Thyroid gland (tissue), 4 donors: ENCODE measurements at regions not wholly inside any gene's neighbourhood (a gene's known extent, or its start where the extent isn't known, plus 50 kb on each side); places are given as distances from the start of the nearest gene placed in this dataset.

Source experiments
- POLR2A ChIP-seq, 2 donors: fragments of 450-650 bp; IDR thresholded peaks; one replicate each; pipeline ENCODE4 v1.6.1; 2017; ENCODE audit warnings: antibody characterized with exemption in 2 of 2, mild to moderate bottlenecking in 2 of 2, moderate library complexity in 1 of 2
- TF ChIP-seq, protein P1 (sequence below), 6 experiments: fragments of 200-600 bp in 3 of 6; fragments of 450-650 bp in 3 of 6; sonication (generic) in 3 of 6; IDR thresholded peaks; one replicate each; pipeline ENCODE4 v1.5.1; 2016 to 2019; ENCODE audit warnings: antibody characterized with exemption in 6 of 6, mild to moderate bottlenecking in 2 of 6, inconsistent platforms in 1 of 6, moderate library complexity in 1 of 6

DNA sequence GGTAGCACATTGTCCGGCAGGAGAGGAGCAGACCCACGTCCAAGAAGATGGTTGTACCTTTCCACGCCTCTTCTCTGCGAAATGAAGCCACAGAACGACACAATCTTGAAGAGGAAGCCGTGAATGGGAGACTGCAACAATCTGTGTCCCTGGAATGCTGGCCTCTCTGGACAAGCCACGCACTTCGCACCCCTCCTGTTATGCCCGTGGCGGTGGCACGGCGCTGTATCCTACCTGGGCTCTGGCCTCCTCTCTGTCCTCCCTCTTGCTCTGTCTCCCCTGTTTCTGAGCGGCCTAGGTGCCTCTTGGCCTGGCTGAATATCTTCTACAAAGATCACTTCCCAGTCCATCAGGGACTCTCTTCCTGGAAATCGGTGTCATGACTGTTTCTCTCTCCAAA lies 717.8 kb downstream of the KCNJ18 start:
- no peak for TF ChIP-seq POLR2A (IDR thresholded peaks at IDR 0.05)
- TF ChIP-seq, protein P1, sequence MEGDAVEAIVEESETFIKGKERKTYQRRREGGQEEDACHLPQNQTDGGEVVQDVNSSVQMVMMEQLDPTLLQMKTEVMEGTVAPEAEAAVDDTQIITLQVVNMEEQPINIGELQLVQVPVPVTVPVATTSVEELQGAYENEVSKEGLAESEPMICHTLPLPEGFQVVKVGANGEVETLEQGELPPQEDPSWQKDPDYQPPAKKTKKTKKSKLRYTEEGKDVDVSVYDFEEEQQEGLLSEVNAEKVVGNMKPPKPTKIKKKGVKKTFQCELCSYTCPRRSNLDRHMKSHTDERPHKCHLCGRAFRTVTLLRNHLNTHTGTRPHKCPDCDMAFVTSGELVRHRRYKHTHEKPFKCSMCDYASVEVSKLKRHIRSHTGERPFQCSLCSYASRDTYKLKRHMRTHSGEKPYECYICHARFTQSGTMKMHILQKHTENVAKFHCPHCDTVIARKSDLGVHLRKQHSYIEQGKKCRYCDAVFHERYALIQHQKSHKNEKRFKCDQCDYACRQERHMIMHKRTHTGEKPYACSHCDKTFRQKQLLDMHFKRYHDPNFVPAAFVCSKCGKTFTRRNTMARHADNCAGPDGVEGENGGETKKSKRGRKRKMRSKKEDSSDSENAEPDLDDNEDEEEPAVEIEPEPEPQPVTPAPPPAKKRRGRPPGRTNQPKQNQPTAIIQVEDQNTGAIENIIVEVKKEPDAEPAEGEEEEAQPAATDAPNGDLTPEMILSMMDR (IDR thresholded peaks at IDR 0.05) = no peak
